Activated naive CD8-positive, alpha-beta T cell treated with anti-CD3 and anti-CD28 coated beads, Interleukin-2, amount 50 U/mL, for 24 hours (primary cell): ENCODE measurements at regions not wholly inside any gene's neighbourhood (a gene's known extent, or its start where the extent isn't known, plus 50 kb on each side); places are given as distances from the start of the nearest gene placed in this dataset.
A peak's percentile ranks its signal among the peaks of the same experiment; 100 is the strongest.

Source experiments
- ATAC-seq: fragments of 150-1000 bp; cut with Tn5 transposase; one replicate; pipeline ENCODE4 v1.10.0; 2021
- DNase-seq: peaks from one replicate; pipeline ENCODE4 v3.0.0; 2021
- H3K27ac Mint-ChIP-seq: one replicate; pipeline ENCODE4 v1.8.0; 2021; ENCODE audit warnings: mild to moderate bottlenecking, mixed read lengths
- H3K27me3 Mint-ChIP-seq: one replicate; pipeline ENCODE4 v1.8.0; 2021; ENCODE audit warnings: mixed read lengths
- H3K36me3 Mint-ChIP-seq: one replicate; pipeline ENCODE4 v1.8.0; 2021; ENCODE audit warnings: low read depth, mixed read lengths
- H3K4me1 Mint-ChIP-seq: one replicate; pipeline ENCODE4 v1.8.0; 2021; ENCODE audit warnings: mixed read lengths
- H3K4me3 Mint-ChIP-seq: one replicate; pipeline ENCODE4 v1.8.0; 2021; ENCODE audit warnings: mild to moderate bottlenecking, moderate library complexity, mixed read lengths
- H3K9me3 Mint-ChIP-seq: one replicate; pipeline ENCODE4 v1.8.0; 2021; ENCODE audit warnings: mixed read lengths

- ATAC-seq (no peak), DNase-seq (no peak)
- no peak overlapping the region for H3K27ac Mint-ChIP-seq
- H3K36me3 Mint-ChIP-seq = no peaks in the 10 kb centered on the region
- no peaks in the 10 kb centered on the region for H3K9me3 Mint-ChIP-seq
- H3K4me3 Mint-ChIP-seq = no peak overlapping the region
- peaks cover 10% of the 10 kb centered on the region for H3K27me3 Mint-ChIP-seq
- H3K4me1 Mint-ChIP-seq = peaks cover 12% of the 10 kb centered on the region
These were observed 251.6 kb downstream of the PHLDA1 start for GRCh38 chr12:75779891-75780496.

- H3K4me1 Mint-ChIP-seq = peaks cover 2% of the 10 kb centered on the region
- ATAC-seq (no peak), DNase-seq (no peak)
- H3K27ac Mint-ChIP-seq = no peak overlapping the region
- H3K36me3 Mint-ChIP-seq = no peaks in the 10 kb centered on the region
- no peak overlapping the region for H3K4me3 Mint-ChIP-seq
- peaks cover 6% of the 10 kb centered on the region for H3K27me3 Mint-ChIP-seq
- H3K9me3 Mint-ChIP-seq = no peaks in the 10 kb centered on the region
These were observed 257.1 kb downstream of the PHLDA1 start for GRCh38 chr12:75774261-75775052.

DNA sequence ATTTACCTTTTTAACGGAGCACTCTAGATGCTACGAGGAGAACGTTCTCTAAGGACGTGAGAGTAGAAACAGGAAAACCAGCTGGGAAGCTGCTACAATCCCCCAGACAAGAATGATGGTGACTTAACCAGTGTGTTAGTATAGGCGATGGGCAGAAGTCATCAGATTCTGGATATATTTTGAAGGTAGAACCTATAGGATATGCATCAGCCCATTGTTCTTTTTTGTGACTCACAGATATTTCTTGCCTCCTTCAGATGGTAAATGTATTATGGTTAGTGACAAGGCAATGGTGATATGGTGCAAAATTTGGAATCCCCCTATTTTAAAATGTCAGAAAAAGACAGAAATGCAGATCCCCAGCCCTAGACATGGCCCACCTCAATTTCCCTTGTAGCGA, 258.2 kb downstream of the PHLDA1 start:
- H3K4me3 Mint-ChIP-seq = no peak overlapping the region
- H3K27ac Mint-ChIP-seq = no peak overlapping the region
- DNase-seq = no peak
- H3K9me3 Mint-ChIP-seq = no peaks in the 10 kb centered on the region
- H3K36me3 Mint-ChIP-seq = no peaks in the 10 kb centered on the region
- H3K4me1 Mint-ChIP-seq = peaks cover 2% of the 10 kb centered on the region
- peaks cover 1% of the 10 kb centered on the region for H3K27me3 Mint-ChIP-seq
- peak; percentile 61 for ATAC-seq

DNA sequence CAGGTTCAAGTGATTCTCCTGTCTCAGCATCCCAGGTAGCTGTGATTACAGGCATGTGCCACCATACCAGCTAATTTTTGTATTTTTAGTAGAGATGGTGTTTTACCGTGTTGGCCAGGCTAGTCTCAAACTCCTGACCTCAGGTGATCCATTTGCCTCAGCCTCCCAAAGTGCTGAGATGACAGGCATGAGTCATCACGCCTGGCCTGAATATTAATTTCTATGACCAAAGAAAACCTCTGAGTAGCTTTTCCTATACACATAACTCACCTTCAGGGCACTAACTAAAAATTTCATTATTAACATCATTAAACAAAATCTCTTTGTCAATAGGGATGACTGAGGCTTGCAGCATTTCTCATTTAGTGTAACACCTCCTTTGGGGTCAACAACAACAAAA, 259.6 kb upstream of the KRR1 start:
- ATAC-seq = no peak
- no peak overlapping the region for H3K27ac Mint-ChIP-seq
- H3K36me3 Mint-ChIP-seq = no peaks in the 10 kb centered on the region
- no peak overlapping the region for H3K4me3 Mint-ChIP-seq
- H3K4me1 Mint-ChIP-seq = peaks cover 11% of the 10 kb centered on the region
- DNase-seq = no peak
- H3K9me3 Mint-ChIP-seq = no peaks in the 10 kb centered on the region
- peaks cover 4% of the 10 kb centered on the region for H3K27me3 Mint-ChIP-seq

GRCh38 chr12:75767957-75768356, 256.5 kb upstream of the KRR1 start:
- Mint-ChIP-seq H3K36me3 (no peaks in the 10 kb centered on the region), H3K9me3 (no peaks in the 10 kb centered on the region), H3K4me3 (no peak overlapping the region), H3K27ac (no peak overlapping the region), H3K27me3 (peaks cover 4% of the 10 kb centered on the region), H3K4me1 (peaks cover 12% of the 10 kb centered on the region)
- DNase-seq = no peak
- ATAC-seq = no peak

- peaks cover 12% of the 10 kb centered on the region for H3K4me1 Mint-ChIP-seq
- ATAC-seq (peak; percentile 84), DNase-seq (no peak)
- H3K9me3 Mint-ChIP-seq = no peaks in the 10 kb centered on the region
- no peak overlapping the region for H3K4me3 Mint-ChIP-seq
- H3K27me3 Mint-ChIP-seq = peaks cover 7% of the 10 kb centered on the region
- H3K36me3 Mint-ChIP-seq = no peaks in the 10 kb centered on the region
- no peak overlapping the region for H3K27ac Mint-ChIP-seq
These were observed 255.1 kb upstream of the KRR1 start for GRCh38 chr12:75766263-75767160.

DNA sequence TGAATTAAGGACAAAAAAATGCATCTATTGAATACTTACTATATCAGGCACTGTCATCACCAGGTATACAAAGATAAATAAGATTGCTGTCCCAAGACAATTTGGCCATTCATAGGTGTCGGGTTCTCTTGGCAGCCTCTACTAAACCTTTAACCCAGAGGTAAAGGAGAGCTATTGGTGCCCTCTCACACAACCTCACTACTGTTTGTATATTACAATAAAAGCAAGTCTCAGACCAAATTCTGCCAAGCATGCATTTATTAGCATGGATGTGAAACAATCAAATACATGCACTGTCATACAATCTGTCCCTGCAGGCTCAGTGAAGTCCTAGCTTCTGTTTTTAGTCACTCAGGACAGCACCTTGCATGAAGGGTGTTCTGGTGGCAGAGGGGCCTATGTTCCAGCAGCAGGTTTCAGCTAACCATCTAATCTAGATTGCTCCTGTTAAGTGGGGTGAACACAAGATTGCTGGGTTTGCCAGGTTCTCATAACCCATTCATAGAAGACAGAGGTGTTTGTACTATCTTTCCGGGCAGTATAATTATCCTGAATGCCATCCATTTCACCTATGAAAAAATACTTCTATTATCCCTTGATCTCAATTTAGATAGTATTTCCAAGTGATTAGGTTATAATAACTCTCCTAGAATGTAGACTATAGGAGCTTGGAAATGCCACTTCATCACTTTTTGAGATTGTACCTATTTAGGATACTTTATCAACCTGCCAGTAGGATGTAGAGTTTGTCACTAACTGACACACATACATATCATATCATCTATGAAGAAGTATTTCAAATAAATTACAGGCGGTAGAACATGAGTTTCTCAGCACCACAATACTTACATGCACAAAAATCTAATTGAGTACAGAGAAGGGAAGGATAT, 254.0 kb upstream of the KRR1 start:
- peaks cover 9% of the 10 kb centered on the region for H3K27me3 Mint-ChIP-seq
- no peaks in the 10 kb centered on the region for H3K36me3 Mint-ChIP-seq
- H3K4me3 Mint-ChIP-seq = no peak overlapping the region
- H3K27ac Mint-ChIP-seq = no peak overlapping the region
- no peak for DNase-seq
- H3K4me1 Mint-ChIP-seq = peaks cover 14% of the 10 kb centered on the region
- no peaks in the 10 kb centered on the region for H3K9me3 Mint-ChIP-seq
- no peak for ATAC-seq

DNA sequence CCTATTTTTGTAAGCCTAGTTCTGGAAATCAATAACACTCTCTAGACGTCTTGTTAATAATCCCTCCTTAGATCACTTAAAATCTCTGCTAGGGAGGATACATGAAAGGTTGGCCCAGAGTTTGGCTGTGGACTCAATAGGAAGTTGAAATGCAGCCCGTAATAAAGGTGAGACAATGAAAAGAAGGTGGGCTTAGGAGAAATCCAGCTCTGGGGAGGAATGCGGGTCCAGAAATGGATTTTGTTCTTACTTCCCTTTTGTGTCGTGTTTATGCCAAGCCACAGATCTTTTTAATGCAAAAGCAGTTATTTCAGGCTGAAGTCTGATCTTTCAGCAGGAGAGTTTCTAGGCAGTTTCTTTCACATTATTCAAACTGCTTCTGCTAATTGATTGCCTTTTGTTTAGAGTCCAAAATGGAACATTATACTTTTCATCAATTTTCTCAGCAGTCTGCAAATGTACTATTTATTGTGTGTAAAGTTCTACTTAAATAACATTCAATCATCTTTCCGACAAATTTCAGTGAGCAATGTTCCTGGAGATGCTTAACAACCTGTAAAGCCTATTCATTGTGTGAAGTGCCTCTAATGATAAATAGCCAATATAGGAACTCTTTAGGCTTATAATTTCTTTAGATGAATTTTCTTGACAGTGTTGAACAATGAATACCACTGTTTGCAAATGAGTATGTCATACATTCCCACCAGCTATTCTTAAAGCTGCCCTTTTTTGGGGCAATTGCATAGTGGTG, 252.9 kb upstream of the KRR1 start:
- no peak for DNase-seq
- H3K4me1 Mint-ChIP-seq = peaks cover 25% of the 10 kb centered on the region
- H3K4me3 Mint-ChIP-seq = no peak overlapping the region
- no peak overlapping the region for H3K27ac Mint-ChIP-seq
- peaks cover 9% of the 10 kb centered on the region for H3K27me3 Mint-ChIP-seq
- no peak for ATAC-seq
- no peaks in the 10 kb centered on the region for H3K36me3 Mint-ChIP-seq
- H3K9me3 Mint-ChIP-seq = no peaks in the 10 kb centered on the region

GRCh38 chr12:75760573-75761294, 249.3 kb upstream of the KRR1 start:
- Mint-ChIP-seq H3K27ac (no peak overlapping the region), H3K4me1 (peaks cover 17% of the 10 kb centered on the region), H3K4me3 (no peak overlapping the region), H3K9me3 (no peaks in the 10 kb centered on the region), H3K27me3 (peaks cover 7% of the 10 kb centered on the region), H3K36me3 (no peaks in the 10 kb centered on the region)
- ATAC-seq = no peak
- DNase-seq = no peak

GRCh38 chr12:75759842-75760572, 248.6 kb upstream of the KRR1 start:
- Mint-ChIP-seq H3K27me3 (peaks cover 9% of the 10 kb centered on the region), H3K27ac (no peak overlapping the region), H3K4me3 (no peak overlapping the region), H3K9me3 (no peaks in the 10 kb centered on the region), H3K4me1 (peaks cover 21% of the 10 kb centered on the region), H3K36me3 (no peaks in the 10 kb centered on the region)
- peak; percentile 84 for ATAC-seq
- no peak for DNase-seq

GRCh38 chr12:75759196-75759595, 247.8 kb upstream of the KRR1 start:
- Mint-ChIP-seq H3K27me3 (peaks cover 9% of the 10 kb centered on the region), H3K27ac (no peak overlapping the region), H3K4me1 (peaks cover 29% of the 10 kb centered on the region), H3K36me3 (no peaks in the 10 kb centered on the region), H3K9me3 (no peaks in the 10 kb centered on the region), H3K4me3 (no peak overlapping the region)
- DNase-seq (no peak), ATAC-seq (no peak)

DNA sequence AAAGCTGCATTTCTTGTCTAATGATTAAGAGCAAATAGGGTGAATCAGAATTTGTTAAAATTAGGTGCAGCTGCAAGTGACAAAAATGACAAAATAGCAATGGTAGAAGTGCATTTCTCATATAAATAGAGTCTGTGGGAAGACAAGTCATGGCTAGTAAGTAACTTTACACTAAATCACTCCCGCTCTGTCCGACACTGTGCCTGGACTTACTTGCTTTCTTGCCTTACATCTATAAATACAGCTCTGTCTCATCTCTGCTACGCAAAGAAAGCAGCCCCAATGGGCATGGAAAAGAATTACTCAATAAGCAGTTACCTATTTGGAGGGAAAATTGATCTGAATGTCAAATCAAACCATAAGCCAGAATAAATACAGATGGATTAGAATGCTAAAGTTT, 245.4 kb upstream of the KRR1 start:
- Mint-ChIP-seq H3K36me3 (no peaks in the 10 kb centered on the region), H3K4me3 (no peak overlapping the region), H3K4me1 (peaks cover 31% of the 10 kb centered on the region), H3K27me3 (peaks cover 5% of the 10 kb centered on the region), H3K9me3 (no peaks in the 10 kb centered on the region), H3K27ac (no peak overlapping the region)
- DNase-seq = no peak
- no peak for ATAC-seq
